GM18868 (cell line): ENCODE measurements at regions not wholly inside any gene's neighbourhood (a gene's known extent, or its start where the extent isn't known, plus 50 kb on each side); places are given as distances from the start of the nearest gene placed in this dataset.
"Not testable (repeated sequence)": the region's sequence is repeated elsewhere in the genome, so short reads cannot be mapped to it uniquely, and the experiment has no call there.

Experiments used
- ATAC-seq: cut with Tn5 transposase; IDR thresholded peaks from one replicate; pipeline ENCODE4 v1.9.1; 2021; ENCODE audit warnings: mild to moderate bottlenecking, moderate library complexity; ENCODE audit not compliant: unreplicated experiment

- ATAC-seq, result not testable (repeated sequence)
Observed at GRCh38 chr10:21366108-21366507, 159.4 kb downstream of the SKIDA1 start.

- ATAC-seq, result no peak
Observed at GRCh38 chr10:21364196-21365114, 161.0 kb downstream of the SKIDA1 start.

- ATAC-seq, result no peak
Observed at GRCh38 chr10:21363731-21364104, 161.8 kb downstream of the SKIDA1 start.

- no peak for ATAC-seq
Observed at GRCh38 chr10:21363092-21363730, 162.3 kb downstream of the SKIDA1 start.

GRCh38 chr10:21359202-21359601, 166.3 kb downstream of the SKIDA1 start:
- ATAC-seq, result no peak

- ATAC-seq, result no peak
Observed at GRCh38 chr10:21355591-21356011, 169.9 kb downstream of the SKIDA1 start.

GRCh38 chr10:21352886-21353285, 172.6 kb downstream of the SKIDA1 start:
- ATAC-seq, result no peak

GRCh38 chr10:21351594-21351993, 173.9 kb downstream of the SKIDA1 start:
- ATAC-seq, result not testable (repeated sequence)

GRCh38 chr10:21349912-21350286, 175.6 kb downstream of the SKIDA1 start:
- ATAC-seq, result no peak

GRCh38 chr10:21347785-21348170, 177.7 kb downstream of the SKIDA1 start:
- ATAC-seq, result no peak

GRCh38 chr10:21347043-21347784, 178.3 kb downstream of the SKIDA1 start:
- ATAC-seq, result no peak

- ATAC-seq, result no peak
Observed at GRCh38 chr10:21343087-21343486, 182.4 kb downstream of the SKIDA1 start.

GRCh38 chr10:21342499-21342898, 183.0 kb downstream of the SKIDA1 start:
- ATAC-seq, result not testable (repeated sequence)

- ATAC-seq, result no peak
Observed at GRCh38 chr10:21340331-21340730, 185.2 kb downstream of the SKIDA1 start.

GRCh38 chr10:21337171-21337792, 188.2 kb downstream of the SKIDA1 start:
- no peak for ATAC-seq

GRCh38 chr10:21336476-21337170, 188.9 kb downstream of the SKIDA1 start:
- no peak for ATAC-seq

GRCh38 chr10:21334891-21335696, 190.4 kb downstream of the SKIDA1 start:
- no peak for ATAC-seq

GRCh38 chr10:21330628-21331020, 194.9 kb downstream of the SKIDA1 start:
- no peak for ATAC-seq

GRCh38 chr10:21329995-21330627, 195.4 kb downstream of the SKIDA1 start:
- no peak for ATAC-seq
